RWPE1 (cell line): ENCODE measurements at regions not wholly inside any gene's neighbourhood (a gene's known extent, or its start where the extent isn't known, plus 50 kb on each side); places are given as distances from the start of the nearest gene placed in this dataset.

Experiments used
- CTCF ChIA-PET: fragments of 350-600 bp; sonication (Branson Sonifier 250); formaldehyde crosslinking; extraction: SDS; loops from one replicate; lab custom pipeline; 2021; lab: Yijun Ruan, JAX
- POLR2A ChIA-PET: fragments of 400-600 bp; formaldehyde crosslinking; extraction: SDS; loops from one replicate; lab custom pipeline; 2020; ENCODE audit warnings: antibody characterized with exemption; ENCODE audit not compliant: low non-redundant PET; lab: Yijun Ruan, JAX
- DNase-seq: peaks from one replicate; pipeline ENCODE4 v3.0.0; 2012; ENCODE audit warnings: low spot score
- H3K27ac ChIP-seq: fragments of 450-650 bp; 2 replicates; pipeline ENCODE4 v1.5.1; 2017
- CTCF ChIP-seq: fragments of 450-650 bp; conservative IDR thresholded peaks from 2 replicates; pipeline ENCODE4 v1.5.1; 2017; ENCODE audit warnings: low read depth, mild to moderate bottlenecking

GRCh38 chr4:3689576-3690550 is 76.3 kb upstream of the ADRA2C start:
- no peak overlapping the region for H3K27ac ChIP-seq
- ChIA-PET POLR2A (no interaction called here), CTCF (no interaction called here)
- no peak for TF ChIP-seq CTCF
- DNase-seq: no peak

- H3K27ac ChIP-seq: no peak overlapping the region
- ChIA-PET POLR2A (no interaction called here), CTCF (no interaction called here)
- no peak for DNase-seq
- TF ChIP-seq CTCF: no peak
Measured at GRCh38 chr4:3689006-3689405, 77.2 kb upstream of the ADRA2C start.

- DNase-seq: no peak
- H3K27ac ChIP-seq: no peak overlapping the region
- CTCF ChIA-PET: no interaction called here
- no peak for TF ChIP-seq CTCF
- POLR2A ChIA-PET: no interaction called here
Measured at GRCh38 chr4:3688018-3688998, 77.9 kb upstream of the ADRA2C start.

GRCh38 chr4:3687538-3687937 is 78.6 kb upstream of the ADRA2C start:
- no peak for DNase-seq
- ChIA-PET POLR2A (no interaction called here), CTCF (no interaction called here)
- H3K27ac ChIP-seq: no peak overlapping the region
- TF ChIP-seq CTCF: no peak

- CTCF ChIA-PET: no interaction called here
- no peak for DNase-seq
Measured at GRCh38 chr4:3686753-3687152, 79.4 kb upstream of the ADRA2C start.

More at GRCh38 chr4:3686753-3687152, 79.4 kb upstream of the ADRA2C start:
- no peak for TF ChIP-seq CTCF
- no peak overlapping the region for H3K27ac ChIP-seq
- POLR2A ChIA-PET: no interaction called here
